HS-5 (cell line): ENCODE measurements at regions not wholly inside any gene's neighbourhood (a gene's known extent, or its start where the extent isn't known, plus 50 kb on each side); places are given as distances from the start of the nearest gene placed in this dataset.

ENCODE experiments used
- DNase-seq: peaks from one replicate; pipeline ENCODE4 v3.0.0-alpha.2; 2012; ENCODE audit warnings: low read depth

DNA sequence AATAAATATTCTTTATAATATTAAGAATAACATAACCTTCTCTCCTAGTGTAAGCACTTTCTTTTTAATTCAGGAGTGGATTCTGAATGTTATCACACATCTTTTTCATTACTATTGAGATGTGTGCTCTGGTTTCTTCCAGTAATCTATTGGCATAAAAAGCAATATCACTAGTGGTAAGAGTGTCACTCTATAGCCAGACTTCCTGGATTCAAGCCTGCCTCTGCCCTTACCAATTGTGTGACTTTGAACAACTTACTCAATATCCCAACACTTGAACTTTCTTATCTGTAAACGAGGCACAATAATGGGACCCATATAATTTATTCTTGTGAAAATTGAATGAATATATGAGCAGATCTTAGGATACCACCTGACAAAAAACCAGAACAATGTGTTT, 71.0 kb downstream of the SEM1 start:
- no peak for DNase-seq

DNA sequence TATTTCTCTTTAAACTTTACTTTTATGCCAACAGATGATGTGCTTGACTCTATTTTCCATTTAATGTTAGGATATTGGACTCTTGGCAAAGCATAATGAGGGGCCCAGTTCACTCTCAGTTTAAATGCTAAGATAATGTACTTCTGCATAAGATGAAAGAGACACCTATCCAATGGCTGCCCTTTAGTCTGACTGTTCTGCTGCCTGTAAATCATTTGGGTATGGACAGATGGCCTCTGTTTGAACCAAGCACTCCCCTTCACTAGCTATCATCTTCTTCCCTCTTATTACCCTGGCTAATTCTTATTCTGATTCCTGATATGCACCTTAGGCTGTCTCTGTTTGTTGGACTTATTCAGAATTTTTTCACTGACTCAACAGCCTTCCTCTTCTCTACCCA, 72.1 kb downstream of the SEM1 start:
- no peak for DNase-seq

DNA sequence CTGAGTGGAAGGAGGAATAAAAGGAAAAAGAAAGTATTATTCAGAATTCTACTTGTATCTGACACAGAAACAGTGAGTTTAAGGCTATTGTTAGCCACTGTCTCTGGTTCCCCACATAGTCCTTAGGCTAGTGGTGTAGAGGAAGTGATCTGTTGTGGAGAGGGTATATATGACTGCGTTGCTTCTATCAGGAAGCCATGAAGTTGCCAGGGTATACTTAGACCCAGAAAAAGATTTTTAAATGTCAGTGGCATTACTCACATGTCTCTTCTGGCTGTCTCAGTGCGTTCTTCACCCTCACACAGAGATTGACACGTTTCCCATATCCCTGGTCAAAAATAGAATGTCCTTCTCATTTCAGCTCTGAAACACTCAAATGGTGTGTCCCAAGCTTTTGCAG, 72.7 kb downstream of the SEM1 start:
- DNase-seq = no peak

DNA sequence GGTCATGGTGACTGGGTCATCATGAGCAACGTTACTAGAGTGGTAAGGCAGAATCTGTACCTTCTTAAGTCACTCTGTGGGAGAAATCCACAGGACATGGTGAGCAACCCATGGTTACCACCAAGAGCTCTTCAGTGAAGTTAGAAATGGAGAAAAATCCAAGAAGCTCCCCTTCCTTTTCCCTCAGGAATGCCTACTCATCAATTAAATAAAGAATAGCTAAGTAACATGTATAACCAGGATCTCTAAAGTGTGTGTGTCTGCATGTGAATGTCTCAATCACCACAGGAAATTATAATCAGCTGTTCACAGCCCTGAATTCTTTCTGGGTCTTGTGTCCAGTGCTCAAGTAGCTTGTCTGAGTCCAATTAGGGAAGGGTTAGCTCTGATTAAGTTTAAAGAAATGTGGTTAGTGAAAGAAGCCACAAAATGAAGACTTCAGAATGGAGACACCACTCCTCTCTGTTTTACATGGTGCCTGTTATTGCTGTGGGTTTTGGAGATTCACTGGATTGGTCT, 73.2 kb downstream of the SEM1 start:
- peak; percentile 9 for DNase-seq

DNA sequence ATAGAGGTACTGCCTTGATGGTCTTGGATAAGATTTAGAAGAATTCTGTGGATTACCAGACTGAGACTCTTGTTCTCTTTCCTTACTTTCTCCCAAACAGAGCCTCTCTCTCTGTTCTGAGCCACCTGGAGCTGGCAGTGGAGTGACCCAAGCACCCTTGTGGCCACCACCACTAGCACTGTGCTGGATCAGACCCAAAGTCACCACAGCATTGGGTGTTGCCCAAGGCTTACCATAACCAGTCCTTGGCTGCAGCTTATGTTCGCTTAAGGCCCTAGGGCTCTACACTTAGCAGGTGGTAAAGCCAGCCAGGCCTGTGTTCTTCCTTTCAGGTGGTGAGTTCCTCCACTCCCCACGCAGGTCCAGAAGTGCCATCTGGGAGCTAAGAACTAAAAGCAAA, 79.8 kb downstream of the SEM1 start:
- DNase-seq = no peak

DNA sequence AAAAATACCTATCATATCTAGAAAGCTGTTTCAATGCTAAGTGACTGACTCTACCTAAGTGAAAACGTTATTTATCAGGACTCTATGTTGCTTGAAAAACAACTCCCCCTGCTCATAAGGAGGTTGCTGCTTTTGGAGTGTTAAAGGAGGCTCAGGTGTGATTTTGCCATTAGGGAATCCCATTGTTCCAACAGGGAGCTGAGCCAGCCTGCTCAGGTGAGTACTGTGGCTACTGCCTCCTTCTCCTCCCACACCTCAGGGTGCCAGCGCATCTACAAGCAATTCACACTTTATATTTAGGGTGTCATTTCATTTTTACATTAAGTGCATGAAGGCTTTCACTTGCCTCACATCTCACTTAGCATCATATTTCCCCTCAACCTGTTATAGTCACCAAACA, 84.7 kb downstream of the SEM1 start:
- no peak for DNase-seq

DNA sequence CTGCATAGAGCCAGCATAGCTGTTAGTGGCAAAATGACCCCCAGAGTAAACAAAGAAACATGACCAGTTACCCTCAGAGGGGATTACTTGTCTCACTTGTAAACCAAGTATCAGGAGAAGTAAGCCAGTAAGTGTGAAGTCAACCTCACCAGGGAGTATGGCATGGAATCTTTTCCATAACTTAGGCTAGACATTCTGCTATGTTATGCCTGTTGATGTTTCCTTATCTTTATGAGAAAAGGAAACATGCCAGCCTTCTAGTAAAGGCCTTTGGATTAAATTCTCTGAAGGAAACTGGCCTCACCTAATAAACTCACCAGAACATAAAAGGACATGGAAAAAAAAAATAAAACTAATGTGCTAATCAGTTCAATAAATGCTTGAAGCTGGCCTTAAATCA, 87.7 kb downstream of the SEM1 start:
- no peak for DNase-seq

DNA sequence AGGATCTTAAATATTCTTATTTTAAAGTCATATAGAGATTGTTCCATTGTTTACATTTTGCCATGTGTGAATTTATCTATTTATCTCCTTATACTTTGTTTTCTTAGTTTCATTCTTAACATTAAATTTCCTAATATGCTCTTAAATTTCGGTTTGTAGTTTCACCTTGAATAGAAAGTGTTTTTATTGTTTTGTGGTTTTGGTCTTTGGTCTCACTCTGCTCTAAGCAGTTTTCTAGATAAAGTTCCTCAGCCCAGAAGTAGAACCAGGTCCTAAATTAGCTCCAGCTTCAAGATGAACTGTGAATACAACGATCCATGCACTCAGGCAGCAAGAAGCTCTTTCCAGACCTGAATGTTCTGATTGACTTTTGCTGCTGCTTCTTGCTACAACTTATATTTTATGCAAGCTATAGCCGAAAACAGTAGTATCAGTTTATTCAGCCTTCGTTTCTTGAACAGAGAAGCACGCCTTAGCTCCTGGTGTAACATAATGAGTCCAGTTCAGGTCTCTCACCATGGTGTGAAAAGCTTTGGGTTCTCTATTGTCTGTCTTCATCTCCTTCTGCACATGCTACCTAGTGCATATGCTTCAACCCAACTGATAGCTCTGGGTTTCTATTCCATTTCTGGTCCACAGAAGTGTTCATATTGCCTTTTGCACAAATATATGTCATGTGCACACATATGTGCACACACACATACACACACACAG, 95.3 kb downstream of the SEM1 start:
- DNase-seq = no peak

DNA sequence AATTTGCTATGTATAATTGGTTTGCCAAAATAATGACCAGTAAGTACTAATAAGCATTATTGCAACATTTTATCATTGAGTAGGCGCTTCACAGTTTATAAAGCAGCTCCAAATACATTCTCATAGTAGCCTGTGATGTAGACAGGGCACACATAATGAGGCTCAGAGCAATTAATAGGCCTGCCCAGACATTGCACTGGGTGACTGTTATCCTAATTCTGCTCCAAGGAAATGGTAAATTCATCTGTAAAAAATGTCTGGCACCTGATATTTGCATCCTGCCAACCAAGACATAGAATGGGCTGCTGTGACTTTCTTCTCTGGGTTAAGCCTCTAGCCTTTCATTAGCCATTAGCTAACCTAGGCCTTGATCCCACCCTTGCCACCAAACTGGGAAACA, 97.6 kb downstream of the SEM1 start:
- no peak for DNase-seq

DNA sequence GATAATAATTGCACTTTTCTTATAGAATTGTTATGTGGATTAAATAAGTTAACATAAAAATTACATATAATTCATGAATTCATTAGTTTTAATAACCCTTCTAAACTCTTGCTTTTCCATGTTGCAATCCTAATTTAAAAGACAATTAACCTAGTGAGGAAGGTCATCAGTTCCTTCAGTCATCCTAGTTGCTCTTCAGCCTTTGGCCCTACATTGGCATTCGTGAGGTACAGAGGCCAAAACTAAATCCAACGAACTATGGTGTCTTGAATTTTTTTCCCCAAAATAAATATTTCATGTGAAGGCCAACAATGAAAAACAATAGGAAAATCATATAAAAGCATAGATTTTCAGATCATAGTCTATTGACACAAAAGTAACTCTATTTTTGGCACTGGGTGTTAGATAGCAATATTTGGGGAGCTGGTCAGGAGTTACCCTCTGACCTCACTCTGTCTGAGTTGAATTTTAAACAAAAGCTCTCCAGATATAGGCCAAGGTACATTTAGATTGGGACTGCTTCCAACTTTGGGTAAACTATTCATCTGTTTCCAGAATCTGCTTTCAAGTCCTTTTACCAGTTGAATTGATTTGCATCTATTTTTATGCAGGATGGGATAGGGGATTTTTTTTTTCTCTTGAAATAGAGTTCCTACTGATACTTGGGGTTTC, 104.5 kb downstream of the SEM1 start:
- DNase-seq = no peak

DNA sequence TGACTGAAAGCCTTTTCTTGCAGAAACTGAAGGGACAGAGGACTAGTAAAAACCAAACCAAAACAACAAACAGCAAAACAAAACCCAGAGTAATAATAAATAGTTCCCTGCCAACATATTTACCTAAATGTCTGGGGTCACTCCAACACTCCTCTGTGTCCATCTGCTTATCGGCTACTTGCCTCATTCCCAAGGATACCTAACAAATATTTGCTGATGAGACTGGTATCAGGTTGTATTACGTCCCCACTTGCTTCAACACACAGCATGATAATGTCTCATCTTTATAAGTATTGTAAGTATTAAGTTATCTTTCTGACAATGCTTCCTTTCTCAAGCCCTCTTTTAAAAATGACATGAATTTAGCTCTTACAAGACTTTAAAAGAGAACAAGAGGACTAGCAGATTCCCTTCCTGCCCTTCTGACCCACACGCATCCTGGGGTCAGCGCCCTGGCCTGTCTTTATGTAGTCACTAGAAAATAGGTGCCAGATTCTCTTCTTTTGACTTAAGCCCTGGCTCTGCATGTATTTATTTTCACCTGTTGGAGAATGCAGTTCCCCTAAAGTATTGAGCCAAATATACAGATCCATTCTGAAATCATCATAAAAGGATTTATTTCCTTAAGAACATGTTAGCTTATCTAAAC, 110.2 kb downstream of the SEM1 start:
- DNase-seq = no peak

DNA sequence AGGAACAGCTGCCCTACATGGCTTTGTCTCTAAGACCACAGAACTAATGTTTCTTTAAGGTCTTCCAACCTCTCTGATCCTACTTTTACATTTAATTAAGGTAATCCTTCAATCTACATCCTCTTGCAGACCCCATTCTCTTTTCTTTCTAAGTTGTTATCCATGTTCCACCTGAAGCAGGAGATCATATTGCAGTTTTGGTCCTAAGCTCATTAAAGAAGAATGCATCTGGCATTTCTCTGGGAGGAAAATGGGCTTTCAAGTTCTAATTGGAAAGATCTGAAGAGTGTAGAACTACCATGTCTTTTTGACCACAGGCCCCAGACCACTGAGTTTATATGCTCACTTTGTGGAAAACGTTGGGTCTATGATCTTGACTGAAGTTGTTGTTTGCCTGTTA, 111.2 kb downstream of the SEM1 start:
- DNase-seq = no peak

DNA sequence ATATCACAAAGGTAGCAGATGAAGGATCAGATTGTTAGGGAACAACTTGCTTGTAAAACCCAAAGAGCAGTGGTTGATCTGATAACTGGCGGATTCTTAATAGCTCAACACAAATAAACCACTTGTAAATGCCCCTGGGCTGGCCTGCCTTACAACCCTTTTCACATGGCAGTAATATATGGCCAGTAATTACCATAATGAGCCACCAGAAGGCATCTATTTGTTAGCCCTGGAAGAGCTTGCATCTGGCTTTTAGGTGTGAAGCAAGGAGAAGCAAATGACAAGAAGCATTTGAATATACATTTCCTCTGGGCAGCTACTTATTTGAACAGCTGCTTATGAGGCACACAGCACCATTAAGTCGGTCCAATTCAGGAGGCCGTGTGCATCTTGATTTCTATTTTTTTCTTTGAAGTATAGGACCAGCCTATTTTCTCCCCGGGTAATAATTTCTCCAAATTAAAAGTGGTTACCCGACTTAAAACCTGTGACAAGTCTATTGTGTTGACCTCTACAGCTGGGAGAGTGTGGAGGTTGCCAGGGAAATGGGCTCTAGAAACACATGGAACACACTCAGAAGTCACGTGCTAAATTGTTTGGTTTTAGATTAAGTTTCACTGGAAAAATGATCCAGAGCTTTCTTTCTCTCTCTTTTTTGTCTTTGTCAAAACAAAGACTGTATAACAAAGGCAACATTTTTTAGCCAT, 113.4 kb downstream of the SEM1 start:
- no peak for DNase-seq

DNA sequence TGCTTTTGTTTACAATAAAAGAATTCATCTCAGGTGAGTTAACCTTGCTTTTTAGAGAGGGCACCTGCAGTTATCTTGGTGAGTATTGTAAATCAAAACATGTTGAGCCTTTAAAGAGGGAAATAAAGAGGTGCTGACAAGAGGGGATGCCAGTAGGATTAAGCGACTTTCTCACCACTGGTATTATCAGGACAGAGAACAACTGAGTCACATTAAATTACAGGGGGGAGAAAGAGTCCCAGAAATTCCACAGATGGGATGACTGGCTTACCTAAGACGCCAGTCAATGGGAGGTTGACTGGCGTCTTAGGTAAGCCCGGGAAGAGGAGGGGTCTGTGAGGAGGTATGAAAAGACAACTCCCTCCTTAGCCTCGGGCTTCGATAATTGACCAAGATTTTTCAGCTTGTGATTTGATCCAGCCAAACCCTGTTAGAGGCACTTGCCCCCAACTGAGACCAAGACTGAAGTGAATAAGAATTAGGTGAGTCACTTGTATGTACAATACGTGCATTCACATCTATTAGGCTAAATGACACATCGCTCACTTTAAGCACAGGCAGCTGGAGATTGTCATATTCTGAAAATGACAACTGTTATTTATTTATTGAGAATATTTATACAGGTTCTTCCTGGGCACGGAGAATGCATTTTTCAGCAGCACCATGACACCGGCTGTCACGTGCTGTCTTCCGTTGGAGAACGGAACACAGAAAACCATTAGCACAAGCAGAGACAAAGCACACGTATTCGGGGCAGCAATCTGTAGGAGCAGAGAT, 117.6 kb downstream of the SEM1 start:
- DNase-seq = no peak

DNA sequence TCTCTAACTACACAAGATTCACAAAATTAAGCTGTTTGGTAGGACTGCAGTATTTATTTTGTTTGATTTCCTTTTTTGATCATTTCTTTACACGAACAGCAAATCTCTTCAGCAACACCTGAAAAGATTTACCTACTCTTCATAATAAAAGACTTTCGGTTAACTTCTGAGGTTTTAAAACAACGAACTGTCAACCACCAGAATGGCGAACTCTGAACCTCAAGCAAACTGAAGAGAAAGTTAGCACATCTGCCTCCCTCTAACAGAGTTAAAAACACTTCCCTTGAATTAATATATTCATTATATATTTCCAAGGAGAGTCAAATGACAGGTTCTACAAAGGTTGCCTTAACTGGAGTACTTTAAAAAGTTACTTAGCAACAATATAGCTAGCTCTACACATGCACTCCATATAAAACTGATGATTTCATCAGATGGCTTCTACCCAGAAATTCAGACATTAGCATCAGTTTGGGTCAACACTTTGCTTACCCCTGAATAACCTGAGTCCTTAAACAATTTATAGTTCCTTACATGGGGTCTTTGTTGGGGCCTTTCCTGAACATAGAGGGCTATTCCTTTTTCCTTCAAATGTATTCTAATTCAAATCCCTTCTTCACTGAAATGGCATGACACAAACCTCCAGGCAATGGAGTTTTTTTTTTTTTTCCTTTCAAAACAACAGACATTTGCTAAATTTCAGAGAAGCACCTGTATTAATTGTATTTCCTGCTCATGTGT, 118.3 kb downstream of the SEM1 start:
- DNase-seq = no peak

DNA sequence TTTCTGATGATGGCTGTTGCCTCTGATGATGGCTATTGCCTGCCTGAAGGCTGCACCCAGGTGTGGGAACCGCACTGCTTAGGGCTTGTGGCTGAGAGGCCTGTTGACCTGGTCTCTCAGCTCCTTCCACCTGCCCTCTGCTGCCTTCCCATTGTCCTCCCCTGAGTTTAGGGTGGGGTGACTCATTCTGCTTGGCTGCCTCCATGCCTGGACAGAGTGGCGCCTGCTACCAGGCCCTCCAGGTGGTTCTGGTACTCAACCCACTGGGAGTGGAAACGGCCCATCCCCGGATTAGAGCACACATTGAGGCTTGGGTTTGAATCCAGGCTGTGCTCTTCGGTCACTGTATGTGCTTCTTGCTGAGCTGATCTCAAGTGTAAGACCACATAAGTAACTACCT, 120.6 kb downstream of the SEM1 start:
- DNase-seq = no peak

DNA sequence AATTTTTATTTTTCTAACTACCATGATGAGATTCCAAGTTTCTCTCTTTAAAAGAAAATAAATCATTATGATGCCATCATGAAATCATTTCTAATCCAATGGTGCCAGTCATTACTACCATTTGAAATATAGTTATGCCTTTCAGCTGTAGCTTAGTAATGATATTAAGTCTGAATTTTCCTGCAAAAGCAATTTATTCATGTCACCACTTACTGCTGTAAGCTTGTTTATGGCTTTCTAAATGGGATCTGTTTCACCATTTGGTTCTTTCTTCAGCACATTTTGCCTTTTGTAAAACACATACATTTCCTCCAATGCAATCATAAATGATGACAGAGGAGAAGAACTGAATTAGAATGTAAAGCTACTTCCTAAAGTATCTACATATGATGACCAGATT, 130.5 kb downstream of the SEM1 start:
- DNase-seq = no peak

DNA sequence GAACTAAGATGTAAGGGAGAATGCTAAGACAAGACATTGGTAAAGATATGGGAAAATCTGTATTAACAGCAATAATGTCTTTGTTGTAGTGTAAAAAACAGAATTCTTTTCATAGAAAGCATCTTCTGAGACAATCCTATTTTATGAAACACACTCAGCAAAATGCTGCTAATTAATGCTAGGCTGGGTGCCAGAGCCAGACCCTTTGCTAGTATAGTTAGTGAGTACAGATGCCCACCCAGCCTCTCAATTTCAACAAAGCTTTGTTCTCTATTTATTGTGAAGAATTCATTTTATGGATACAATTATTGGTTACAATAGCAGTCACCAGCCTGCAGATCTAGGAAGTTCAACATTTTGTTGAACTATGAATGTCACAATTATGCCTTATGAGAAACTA, 131.0 kb downstream of the SEM1 start:
- no peak for DNase-seq

DNA sequence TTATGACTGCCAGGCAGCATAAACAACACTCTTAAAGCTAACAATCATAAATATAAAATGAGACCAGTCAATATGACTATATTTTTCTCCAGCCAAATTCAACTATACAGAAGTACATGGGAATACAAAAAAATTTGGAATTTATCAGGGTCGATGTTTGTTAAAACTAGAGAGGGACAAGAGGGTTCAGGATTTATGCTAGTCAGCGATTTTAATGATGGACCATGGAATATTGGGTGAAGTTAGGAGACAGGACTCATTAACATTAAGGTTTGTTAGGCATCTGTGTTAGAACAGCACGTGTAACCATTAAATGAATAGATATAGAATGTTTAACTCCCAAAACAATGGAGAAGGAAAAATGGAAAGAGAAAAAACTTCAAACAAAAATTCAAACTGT, 146.2 kb downstream of the SEM1 start:
- DNase-seq = no peak

DNA sequence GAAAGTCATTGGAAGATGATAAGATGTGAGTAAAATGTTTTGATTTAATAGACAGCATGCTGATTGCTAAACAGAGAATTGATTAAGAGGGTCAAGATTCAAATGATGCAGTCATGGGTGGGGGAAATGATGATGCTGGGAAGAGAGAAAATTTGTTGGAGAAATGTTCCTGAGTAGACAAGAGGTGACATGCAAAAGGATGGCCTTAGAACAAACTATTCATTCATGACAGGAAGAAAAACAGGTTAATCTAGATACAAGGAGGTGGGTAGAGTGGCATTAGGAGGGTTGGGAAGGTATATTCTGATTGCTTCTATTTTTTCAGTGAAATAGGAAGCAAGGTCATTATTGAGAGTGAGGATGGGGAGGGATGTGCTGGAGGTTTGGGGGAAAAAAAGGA, 146.7 kb downstream of the SEM1 start:
- DNase-seq = no peak

DNA sequence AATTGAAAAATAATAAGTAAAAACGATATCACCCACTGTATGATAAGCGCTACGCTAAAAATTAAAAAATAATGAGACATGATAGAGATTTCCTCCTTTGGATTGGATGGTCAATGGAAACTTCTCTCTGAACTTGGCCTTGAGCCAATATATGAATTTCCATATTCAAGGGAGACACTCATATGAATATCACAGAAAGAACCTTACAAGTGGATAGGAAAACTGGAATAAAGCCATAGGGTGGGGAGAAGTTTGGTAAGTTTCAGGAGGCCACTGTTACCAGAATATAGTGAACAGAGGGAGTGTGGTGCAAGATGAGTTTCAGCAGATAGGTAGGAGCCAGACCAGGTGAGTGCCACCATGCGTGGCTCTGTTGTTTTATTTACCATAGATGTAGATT, 147.2 kb downstream of the SEM1 start:
- DNase-seq = no peak
